Astrocyte of the cerebellum (primary cell): ENCODE measurements at regions not wholly inside any gene's neighbourhood (a gene's known extent, or its start where the extent isn't known, plus 50 kb on each side); places are given as distances from the start of the nearest gene placed in this dataset.

Experiments
- DNase-seq: peaks from one replicate; pipeline ENCODE4 v3.0.0-alpha.2; 2011; ENCODE audit warnings: low read depth
- H3K4me3 ChIP-seq: 2 replicates; pipeline ENCODE4 v1.5.1; 2011; ENCODE audit warnings: mild to moderate bottlenecking, low read depth, low read length, moderate library complexity
- in situ Hi-C: cut with HindIII; loops from 2 replicates; pipeline ENCODE4 v1.10.0; 2017; ENCODE audit warnings: low sequenced_read_pairs
- TF ChIP-seq, protein P1 (sequence below): IDR thresholded peaks from 2 replicates; pipeline ENCODE4 v1.5.1; 2012; ENCODE audit warnings: low read length, low read depth, moderate library complexity, mild to moderate bottlenecking; ENCODE audit errors: missing control alignments

DNA sequence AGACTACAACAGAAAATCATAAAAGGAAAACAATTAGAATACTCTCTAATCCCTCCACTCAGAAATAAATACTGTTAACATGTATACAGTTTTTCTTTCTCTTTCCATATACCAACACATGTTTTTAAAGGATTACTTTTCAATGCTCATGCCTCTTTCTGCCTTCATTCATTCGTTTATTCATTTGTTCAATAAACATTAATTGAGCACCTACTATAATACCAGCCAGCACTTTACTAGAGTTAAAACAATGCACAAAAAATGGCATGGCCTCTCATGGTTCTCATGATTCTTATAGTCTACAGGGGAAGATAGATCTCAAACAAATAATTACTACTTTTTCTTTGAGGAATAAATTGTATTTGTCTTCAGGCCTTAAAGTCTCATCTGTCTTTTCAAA, 70.3 kb upstream of the RIPOR2 start:
- DNase-seq, result no peak
- TF ChIP-seq, protein P1, sequence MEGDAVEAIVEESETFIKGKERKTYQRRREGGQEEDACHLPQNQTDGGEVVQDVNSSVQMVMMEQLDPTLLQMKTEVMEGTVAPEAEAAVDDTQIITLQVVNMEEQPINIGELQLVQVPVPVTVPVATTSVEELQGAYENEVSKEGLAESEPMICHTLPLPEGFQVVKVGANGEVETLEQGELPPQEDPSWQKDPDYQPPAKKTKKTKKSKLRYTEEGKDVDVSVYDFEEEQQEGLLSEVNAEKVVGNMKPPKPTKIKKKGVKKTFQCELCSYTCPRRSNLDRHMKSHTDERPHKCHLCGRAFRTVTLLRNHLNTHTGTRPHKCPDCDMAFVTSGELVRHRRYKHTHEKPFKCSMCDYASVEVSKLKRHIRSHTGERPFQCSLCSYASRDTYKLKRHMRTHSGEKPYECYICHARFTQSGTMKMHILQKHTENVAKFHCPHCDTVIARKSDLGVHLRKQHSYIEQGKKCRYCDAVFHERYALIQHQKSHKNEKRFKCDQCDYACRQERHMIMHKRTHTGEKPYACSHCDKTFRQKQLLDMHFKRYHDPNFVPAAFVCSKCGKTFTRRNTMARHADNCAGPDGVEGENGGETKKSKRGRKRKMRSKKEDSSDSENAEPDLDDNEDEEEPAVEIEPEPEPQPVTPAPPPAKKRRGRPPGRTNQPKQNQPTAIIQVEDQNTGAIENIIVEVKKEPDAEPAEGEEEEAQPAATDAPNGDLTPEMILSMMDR, result no peak
- in situ Hi-C loops, result no loop called here

DNA sequence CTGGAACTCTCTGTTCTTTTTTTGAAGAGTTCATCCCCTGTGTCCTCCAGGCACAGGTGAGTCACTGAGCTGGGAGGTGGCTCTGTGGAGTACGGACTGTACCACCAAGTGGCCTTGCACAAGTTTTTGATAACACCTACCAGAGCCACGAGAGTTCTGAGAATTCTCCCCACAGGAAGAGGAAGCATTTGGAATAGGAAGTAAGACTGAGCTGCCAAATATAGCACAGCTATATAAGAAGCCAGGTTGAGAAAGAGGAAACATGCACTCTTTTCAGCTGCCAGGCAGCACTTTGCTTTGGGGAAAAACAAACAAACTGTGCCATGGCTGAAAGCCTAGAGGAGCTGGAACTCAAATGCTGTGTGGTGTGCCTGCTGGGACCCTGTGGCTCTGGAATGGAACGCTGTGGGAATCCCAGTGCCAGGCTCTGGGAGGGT, 70.8 kb upstream of the RIPOR2 start:
- DNase-seq, result no peak
- in situ Hi-C loops, result no loop called here
- TF ChIP-seq, protein P1, result no peak
- H3K4me3 ChIP-seq, result no peak overlapping the region

More for the DNA sequence above, 70.3 kb upstream of the RIPOR2 start:
- H3K4me3 ChIP-seq, result no peak overlapping the region

DNA sequence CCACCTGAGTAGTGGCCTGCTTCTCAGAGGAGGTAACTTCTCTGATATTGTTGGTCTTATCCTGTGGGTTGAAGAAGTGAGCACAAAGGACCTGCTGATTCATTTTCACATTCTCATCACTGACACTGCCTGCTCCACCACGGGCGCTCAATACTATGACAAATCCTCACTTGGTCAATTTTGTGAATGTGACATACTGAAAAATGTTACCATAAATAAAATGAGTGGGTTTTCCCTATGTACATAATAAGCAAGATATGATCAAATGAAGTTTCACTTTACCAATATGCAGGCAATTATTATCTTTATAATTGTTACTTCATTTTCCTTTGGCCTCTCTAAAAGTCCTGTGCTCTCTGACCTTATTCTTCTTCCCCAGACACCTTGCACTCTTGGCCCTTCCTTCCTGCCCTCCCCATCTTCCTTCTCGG, 71.5 kb upstream of the RIPOR2 start:
- DNase-seq, result no peak
- H3K4me3 ChIP-seq, result no peak overlapping the region
- in situ Hi-C loops, result no loop called here
- TF ChIP-seq, protein P1, result no peak

DNA sequence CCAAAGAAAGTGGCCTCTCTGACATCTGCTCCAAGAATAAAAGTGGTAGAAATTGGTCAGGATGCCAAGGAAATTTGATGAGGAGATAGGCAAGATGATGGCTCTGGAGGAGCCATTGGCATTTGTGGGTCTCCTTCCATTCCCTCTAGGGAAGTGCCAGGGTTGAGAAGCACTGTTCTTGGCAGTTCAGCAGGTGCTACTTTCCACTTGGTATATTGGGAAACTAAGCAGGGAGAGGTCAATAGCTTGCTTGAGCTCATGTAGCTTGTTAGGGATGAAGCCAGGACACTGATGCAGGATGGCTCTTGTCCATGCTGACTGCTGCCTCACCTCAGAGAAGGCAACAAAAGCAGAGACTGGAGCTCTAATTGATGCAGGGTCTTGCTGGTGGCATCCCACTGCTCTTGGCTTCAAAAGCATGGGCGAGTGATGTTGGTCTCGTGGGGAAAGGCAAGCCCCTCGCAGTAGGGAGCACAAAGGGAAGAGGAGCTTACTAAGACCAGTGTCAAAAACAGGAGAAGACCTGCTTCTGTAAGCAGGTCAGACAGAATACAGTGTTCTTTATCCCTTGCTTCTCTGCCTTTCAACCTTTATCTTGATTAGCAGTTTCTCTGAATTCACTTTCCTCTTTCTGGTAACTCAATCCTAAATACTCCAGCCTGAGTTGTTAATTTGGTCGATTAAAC, 73.1 kb upstream of the RIPOR2 start:
- DNase-seq, result no peak
- in situ Hi-C loops, result no loop called here
- no peak overlapping the region for H3K4me3 ChIP-seq
- TF ChIP-seq, protein P1, result no peak

DNA sequence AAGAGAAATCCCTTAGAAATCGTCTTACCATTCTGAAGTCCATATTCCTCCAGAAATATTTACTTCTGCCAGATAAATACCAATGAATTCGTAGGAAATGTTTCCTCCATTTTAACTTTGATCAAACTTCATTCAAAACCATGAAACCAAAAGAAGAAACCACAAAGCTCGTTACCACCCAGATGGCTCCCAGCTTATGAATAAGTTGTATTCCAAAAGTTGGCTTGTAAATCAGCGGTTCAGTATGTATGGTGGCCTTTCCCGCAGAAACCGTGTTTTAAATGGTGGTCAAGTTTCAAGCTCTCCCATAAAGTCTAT, 73.6 kb upstream of the RIPOR2 start:
- no peak for DNase-seq
- TF ChIP-seq, protein P1, result no peak
- H3K4me3 ChIP-seq, result no peak overlapping the region
- in situ Hi-C loops, result no loop called here

DNA sequence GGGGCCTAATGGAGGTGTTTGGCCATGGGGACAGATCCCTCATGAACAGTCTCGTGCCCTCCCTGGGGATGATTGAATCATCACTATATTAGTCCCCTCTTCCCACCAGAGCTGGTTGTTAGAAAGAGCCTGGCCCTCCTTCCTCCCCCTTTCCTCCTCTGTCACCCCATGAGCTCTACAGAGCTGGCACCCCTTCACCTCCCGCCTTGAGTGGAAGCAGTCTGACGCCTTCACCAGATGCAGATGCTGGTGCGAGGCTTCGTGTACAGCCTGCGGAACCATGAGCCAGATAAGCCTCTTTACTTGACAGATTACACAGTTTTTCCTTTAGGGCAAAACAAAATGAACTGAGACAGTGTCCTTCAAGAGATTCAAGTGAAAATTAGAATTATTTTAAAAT, 74.4 kb upstream of the RIPOR2 start:
- in situ Hi-C loops, result no loop called here
- DNase-seq, result no peak

More for the DNA sequence above, 74.4 kb upstream of the RIPOR2 start:
- H3K4me3 ChIP-seq, result no peak overlapping the region
- TF ChIP-seq, protein P1, result no peak
